ENCODE measurements at regions not wholly inside any gene's neighbourhood (a gene's known extent, or its start where the extent isn't known, plus 50 kb on each side); places are given as distances from the start of the nearest gene placed in this dataset.

GRCh38 chr1:244968471-244968871 lies 104.1 kb upstream of the HNRNPU start:
- TF ChIP-seq ZNF8 (CRISPR knock-in tag; IDR thresholded peaks at IDR 0.05) (no peak), CSRNP3 (CRISPR knock-in tag; IDR thresholded peaks at IDR 0.05) (no peak), CSDC2 (CRISPR knock-in tag; IDR thresholded peaks at IDR 0.05) (no peak), TCF4 (CRISPR knock-in tag; IDR thresholded peaks at IDR 0.05; ENCODE audit: borderline replicate concordance) (no peak), CREB5 (CRISPR knock-in tag; IDR thresholded peaks at IDR 0.05; ENCODE audit: low read depth) (no peak), PPARA (CRISPR knock-in tag; IDR thresholded peaks at IDR 0.05; ENCODE audit: borderline replicate concordance) (no peak), PATZ1 (CRISPR knock-in tag; IDR thresholded peaks at IDR 0.05; ENCODE audit: borderline replicate concordance) (no peak), POU6F1 (CRISPR knock-in tag; IDR thresholded peaks at IDR 0.05; ENCODE audit: borderline replicate concordance, low read depth) (no peak), ZNF70 (CRISPR knock-in tag; IDR thresholded peaks at IDR 0.05) (no peak), TOX (CRISPR knock-in tag; IDR thresholded peaks at IDR 0.05; ENCODE audit: borderline replicate concordance) (no peak), RARB (CRISPR knock-in tag; IDR thresholded peaks at IDR 0.05) (no peak), TSHZ2 (CRISPR knock-in tag; IDR thresholded peaks at IDR 0.05) (no peak), ISL1 (CRISPR knock-in tag; IDR thresholded peaks at IDR 0.05) (no peak), ZC3H10 (CRISPR knock-in tag; IDR thresholded peaks at IDR 0.05) (no peak), ZFP3 (CRISPR knock-in tag; IDR thresholded peaks at IDR 0.05) (no peak), ZNF565 (CRISPR knock-in tag; conservative IDR thresholded peaks at IDR 0.05; ENCODE audit: low read depth) (no peak), ESRRG (CRISPR knock-in tag; IDR thresholded peaks at IDR 0.05) (no peak), SNAI2 (CRISPR knock-in tag; IDR thresholded peaks at IDR 0.05) (no peak), ZFP30 (CRISPR knock-in tag; IDR thresholded peaks at IDR 0.05) (no peak)

GRCh38 chr1:244967159-244967558 lies 102.8 kb upstream of the HNRNPU start:
- TF ChIP-seq TSHZ2 (CRISPR knock-in tag; IDR thresholded peaks at IDR 0.05), result no peak
- no peak for TF ChIP-seq ZNF565 (CRISPR knock-in tag; conservative IDR thresholded peaks at IDR 0.05; ENCODE audit: low read depth)
- TF ChIP-seq ZFP30 (CRISPR knock-in tag; IDR thresholded peaks at IDR 0.05), result no peak
- no peak for TF ChIP-seq RARB (CRISPR knock-in tag; IDR thresholded peaks at IDR 0.05)
- no peak for TF ChIP-seq TCF4 (CRISPR knock-in tag; IDR thresholded peaks at IDR 0.05; ENCODE audit: borderline replicate concordance)
- TF ChIP-seq CSDC2 (CRISPR knock-in tag; IDR thresholded peaks at IDR 0.05), result no peak
- TF ChIP-seq ZC3H10 (CRISPR knock-in tag; IDR thresholded peaks at IDR 0.05), result no peak
- no peak for TF ChIP-seq ZNF70 (CRISPR knock-in tag; IDR thresholded peaks at IDR 0.05)
- TF ChIP-seq ZNF8 (CRISPR knock-in tag; IDR thresholded peaks at IDR 0.05), result no peak
- no peak for TF ChIP-seq ARNTL (CRISPR knock-in tag; IDR thresholded peaks at IDR 0.05; ENCODE audit: borderline replicate concordance, low read depth)
- no peak for TF ChIP-seq SNAI2 (CRISPR knock-in tag; IDR thresholded peaks at IDR 0.05)
- ATAC-seq, result no peak

More at GRCh38 chr1:244968471-244968871, 104.1 kb upstream of the HNRNPU start:
- ATAC-seq, result no peak

Data from SK-N-SH treated with all-trans-retinoic acid at 6 μM for 48 hours (cell line).